Activated T-cell treated with anti-CD3 and anti-CD28 coated beads, Interleukin-2, amount 50 U/mL, for 48 hours (primary cell): ENCODE measurements at regions not wholly inside any gene's neighbourhood (a gene's known extent, or its start where the extent isn't known, plus 50 kb on each side); places are given as distances from the start of the nearest gene placed in this dataset.

Experiments
- DNase-seq, 2 experiments: peaks; one replicate each; pipeline ENCODE4 v3.0.0-alpha.2; 2020

GRCh38 chr4:125828346-125828745 lies 513.6 kb downstream of the FAT4 start:
- DNase-seq, result no peak

DNA sequence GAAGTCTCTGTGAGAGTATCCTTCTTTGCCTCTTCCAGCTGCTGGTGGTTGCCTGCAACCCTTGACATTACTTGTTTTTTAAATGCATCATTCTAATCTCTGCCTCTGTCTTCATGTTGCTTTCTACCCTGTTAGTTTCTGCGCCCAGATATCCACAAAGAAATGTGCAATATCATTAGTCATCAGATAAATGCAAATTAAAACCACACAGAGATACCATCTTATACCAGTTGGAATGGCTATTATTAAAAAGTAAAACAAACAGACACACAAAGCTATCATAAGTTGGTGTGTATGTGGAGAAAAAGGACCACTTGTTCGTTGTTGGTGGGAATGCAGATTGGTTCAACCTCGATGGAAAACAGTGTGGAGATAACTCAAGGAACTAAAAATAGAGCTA lies 517.4 kb downstream of the FAT4 start:
- DNase-seq, result no peak

DNA sequence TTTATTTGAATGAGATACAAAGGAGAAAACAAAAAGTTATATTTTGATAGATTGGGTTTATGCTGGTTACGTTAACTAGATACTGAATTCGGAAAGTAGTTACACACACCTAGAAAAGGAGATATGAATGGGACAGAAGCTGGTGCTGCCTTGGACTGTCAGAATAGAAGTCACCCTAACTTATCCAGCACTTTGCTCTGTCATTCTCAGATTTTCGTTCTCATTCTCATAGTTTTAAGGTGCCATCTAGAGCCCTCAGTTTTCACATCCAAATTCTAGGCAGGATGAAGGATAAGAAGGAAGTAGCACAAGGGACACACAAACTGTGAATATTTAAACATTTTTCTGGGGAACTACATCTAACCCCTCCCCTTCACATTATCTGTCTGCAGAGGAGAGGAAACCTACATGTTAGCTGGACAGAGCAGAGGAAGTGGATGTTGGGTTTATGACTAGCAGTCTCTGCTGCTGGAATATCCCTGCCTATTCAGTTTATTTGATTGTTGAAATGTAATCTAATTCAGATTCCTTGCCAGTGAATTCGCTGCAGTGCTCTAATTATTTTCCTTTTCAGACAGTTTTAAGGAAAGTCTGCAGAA lies 521.9 kb downstream of the FAT4 start:
- DNase-seq, result no peak

DNA sequence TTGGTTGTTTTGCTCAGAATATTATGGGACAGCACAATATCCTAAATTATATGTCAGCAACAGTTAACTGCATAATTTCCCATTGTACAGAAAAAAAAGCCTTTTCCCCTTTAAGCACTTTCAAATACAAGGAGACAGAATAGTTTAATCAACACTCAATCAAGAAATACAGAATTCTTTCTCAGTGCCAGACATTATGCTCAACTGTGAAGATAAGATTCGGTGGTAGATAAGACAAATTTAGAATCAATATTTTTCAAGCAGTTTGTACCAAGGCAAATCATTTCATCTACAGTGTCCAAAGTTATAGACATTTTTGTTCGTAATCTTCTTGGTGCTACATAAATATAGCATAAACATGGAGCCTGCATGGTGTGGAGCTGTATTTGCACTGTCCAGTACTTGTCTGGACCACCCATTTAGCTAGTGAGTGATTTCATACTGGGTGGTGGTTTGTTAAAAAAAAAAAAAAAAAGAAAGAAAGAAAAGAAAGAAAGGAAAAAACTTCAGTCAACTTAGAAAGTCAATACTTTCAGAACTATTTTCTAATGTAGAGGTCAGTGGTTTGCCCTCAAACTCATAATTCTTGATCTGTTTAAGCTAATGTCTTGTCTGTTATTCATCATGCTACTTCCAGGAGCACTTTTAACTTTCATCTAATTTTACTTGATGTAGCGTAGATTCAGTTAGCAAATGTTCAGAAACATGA lies 522.9 kb downstream of the FAT4 start:
- DNase-seq, result no peak

GRCh38 chr4:125838202-125838601 lies 523.4 kb downstream of the FAT4 start:
- DNase-seq, result no peak

- DNase-seq, result no peak
Observed at GRCh38 chr4:125838924-125839323, 524.2 kb downstream of the FAT4 start.

GRCh38 chr4:125843947-125844346 lies 529.2 kb downstream of the FAT4 start:
- DNase-seq, result no peak

- no peak for DNase-seq
Observed at GRCh38 chr4:125847518-125847917, 532.8 kb downstream of the FAT4 start.

DNA sequence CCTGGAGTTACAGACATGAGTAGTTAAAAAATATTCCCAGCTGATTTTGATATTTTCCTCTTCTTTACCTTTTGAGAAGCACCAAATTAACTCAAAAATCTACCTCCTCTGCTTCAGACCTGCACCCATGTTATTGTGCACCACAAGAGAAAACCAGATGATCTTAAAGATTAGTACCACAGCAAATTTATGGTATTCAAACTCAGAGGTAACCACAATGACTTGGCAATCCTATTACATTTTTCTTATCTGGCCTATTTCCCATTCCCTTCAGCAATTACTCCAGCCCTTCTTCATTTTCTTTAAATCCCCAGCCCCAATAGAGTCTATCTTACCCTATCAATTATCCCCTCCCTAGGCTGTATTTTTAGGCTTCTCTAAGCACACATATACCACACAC lies 535.1 kb downstream of the FAT4 start:
- no peak for DNase-seq

DNA sequence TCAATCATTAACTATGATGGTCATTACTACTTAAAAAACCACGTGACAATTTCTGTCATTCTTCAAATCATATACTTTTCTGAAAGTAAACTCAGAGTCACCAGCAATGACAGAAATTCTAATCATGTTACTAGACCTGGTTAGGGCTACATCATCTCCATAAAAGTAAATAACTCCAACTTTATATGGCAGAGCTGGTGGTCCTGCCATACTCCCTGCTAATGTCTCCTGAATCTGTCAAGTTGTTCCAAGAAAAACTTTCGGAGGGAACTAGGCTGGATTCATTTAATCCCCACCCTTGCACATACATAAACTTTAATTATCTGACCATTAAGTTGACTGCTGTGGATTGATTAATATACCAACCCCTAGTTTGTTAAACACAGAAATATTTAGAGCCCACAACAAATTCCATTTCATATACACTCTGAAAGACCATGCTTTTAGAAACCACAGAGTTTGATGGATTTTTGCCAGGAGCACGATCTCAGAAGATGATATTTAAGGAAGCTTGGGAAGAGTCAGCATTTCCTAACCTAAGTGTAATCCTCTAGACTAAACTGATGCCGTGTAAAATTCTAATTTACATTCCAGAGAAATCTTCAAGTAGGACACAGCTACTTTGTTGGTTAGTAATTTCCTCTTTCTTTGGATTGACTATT lies 577.0 kb downstream of the FAT4 start:
- DNase-seq, result no peak

DNA sequence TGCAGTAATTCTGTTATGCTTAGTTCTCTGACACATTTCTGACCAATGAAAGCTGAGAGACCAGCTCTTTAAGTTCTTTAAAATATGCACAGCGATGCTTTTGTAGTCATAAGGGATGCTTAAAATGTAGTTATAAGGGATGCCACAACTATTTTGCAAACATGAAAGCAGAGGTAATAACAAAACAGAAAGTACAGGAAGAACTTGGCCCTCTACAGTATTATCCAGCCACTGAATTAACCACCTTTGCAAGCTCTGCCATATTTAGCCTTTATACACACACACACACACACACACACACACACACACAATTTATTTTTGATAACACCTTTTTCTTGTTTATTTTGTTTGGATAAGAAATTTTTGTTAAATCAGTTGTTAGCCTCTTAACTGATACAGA lies 590.0 kb downstream of the FAT4 start:
- DNase-seq, result no peak

- no peak for DNase-seq
Observed at GRCh38 chr4:125911058-125911457, 596.3 kb downstream of the FAT4 start.

GRCh38 chr4:125911481-125911880 lies 596.7 kb downstream of the FAT4 start:
- no peak for DNase-seq

DNA sequence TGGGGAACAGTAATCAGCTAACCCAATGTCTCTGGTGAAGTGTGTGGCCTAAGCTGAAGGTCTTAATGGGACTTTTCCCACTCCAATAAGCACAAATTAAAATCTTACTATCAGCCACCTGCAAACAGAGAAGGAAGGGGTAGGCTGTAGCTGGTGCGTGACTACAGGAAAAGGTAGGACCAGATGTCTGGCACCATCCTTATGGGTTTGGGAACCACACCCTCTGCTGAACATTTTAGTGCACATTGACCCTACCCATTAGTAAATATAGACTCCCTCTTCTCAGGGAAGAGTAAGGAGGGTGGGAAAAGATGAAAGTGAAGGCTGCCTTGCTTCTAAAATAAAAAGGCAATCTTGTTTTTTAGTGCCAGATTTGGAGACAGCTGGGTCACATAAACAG lies 602.8 kb downstream of the FAT4 start:
- DNase-seq, result no peak

DNA sequence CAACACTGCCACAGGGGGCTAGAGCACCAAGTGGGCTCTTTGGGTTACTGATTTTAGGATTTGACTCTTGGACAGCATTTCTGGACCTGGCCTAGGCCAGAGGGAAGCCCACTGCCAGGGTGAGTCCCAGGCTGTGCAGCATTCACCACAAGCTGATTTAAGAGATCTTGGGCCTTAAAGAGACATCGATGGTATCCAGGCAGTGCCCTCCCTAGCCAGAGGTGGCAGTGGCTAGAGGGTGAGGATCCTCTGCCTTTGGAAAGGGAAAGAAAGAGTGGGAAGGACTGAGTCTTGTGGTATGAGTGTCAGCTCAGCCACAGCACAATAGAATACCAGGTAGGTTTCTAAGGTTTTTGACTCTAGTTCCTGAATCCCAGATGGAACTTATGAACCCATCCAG lies 613.9 kb downstream of the FAT4 start:
- DNase-seq, result no peak

GRCh38 chr4:125938541-125938940 lies 623.8 kb downstream of the FAT4 start:
- no peak for DNase-seq

- DNase-seq, result no peak
Observed at GRCh38 chr4:125940426-125940825, 625.7 kb downstream of the FAT4 start.

GRCh38 chr4:125944966-125945365 lies 630.2 kb downstream of the FAT4 start:
- no peak for DNase-seq

DNA sequence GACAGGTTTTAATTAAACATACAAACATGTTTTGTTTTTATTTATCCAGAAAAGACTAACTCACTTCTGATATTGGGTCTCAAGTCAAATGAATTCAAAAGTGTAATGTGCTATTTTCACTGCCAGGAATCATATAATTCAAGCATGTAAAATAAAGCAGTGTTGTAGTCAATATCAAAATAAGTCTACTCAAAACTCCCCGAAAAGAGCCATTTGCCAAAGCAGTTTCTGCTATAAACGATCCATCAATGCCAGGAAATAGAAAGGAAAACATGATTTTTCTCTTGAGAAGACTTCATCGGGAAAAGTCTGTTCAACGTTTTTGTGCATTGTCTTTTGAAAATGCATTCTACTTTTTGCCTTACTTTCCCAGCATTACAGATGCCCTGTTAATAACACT lies 633.3 kb downstream of the FAT4 start:
- DNase-seq, result no peak

GRCh38 chr4:125951261-125951887 lies 636.6 kb downstream of the FAT4 start:
- no peak for DNase-seq

DNA sequence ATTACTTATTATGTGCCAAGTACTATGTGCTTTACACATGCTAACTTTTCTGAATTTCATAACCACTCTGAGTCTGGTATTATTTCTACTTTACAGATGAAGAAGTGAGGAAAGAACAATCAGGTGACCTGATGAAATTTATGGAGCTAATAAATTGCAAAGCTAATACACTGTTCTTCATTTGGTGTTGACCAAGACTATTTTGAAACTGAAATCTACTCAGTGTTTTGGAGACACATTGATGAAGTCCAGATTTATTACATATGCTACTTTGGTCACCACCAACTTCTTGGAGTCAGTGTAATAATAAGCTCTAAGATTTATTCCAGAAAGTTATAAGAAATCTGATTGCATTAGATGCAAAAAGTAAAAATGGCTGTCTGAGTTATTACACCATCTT lies 637.9 kb downstream of the FAT4 start:
- DNase-seq, result no peak

DNA sequence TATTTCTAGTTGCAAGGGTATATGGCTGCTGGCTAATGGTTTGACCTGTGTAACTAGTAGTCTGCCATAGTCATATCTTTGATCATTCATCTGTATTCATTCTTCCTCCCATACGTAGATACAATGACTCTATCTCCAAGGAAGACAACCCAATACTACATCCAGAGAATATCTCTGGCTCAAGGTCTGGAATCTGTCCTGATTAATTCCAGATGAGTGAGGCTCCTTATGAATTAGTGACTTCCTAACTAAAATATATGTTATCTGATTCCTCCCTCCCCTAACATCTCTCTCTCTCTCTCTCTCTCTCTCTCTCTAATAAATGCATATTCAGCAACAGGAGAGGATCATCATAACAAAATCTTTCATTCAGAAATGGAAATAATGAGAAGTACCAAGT lies 641.5 kb downstream of the FAT4 start:
- DNase-seq, result no peak

DNA sequence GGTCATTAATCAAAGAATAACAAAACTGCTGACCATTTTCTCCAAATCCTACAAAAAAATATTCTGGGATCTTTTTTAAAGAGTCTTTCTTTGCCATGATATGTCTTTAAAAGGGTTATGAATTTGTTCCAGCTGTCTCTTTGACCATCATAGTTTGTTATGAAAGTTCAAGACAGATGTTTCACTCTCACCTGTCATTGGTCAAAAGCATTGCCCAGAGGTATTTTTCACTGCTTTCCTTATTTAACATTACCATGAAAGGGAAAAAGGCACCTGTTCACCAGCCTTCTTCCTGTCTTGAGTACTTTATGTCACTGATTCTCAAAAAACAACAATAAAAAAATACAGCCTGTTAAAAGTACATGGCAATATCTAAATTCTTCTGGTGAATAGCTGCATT lies 643.8 kb downstream of the FAT4 start:
- DNase-seq, result no peak

- no peak for DNase-seq
Observed at GRCh38 chr4:125961626-125962025, 646.9 kb downstream of the FAT4 start.
